ENCODE measurements at regions not wholly inside any gene's neighbourhood (a gene's known extent, or its start where the extent isn't known, plus 50 kb on each side); places are given as distances from the start of the nearest gene placed in this dataset.

GRCh38 chr11:15485432-15485831 lies 370.7 kb downstream of the INSC start:
- POLR2A ChIA-PET, result no interaction called here
- in situ Hi-C loops (cut with HindIII; ENCODE audit: extremely low pct_ligation_motif_present, low pct_unique_long_range_greater_than_20kb), result no loop called here
- Histone ChIP-seq H3K9ac (ENCODE audit: insufficient read depth, low read depth, low read length) (no peak overlapping the region), H3K36me3 (replicated peaks in 1 of 2; ENCODE audit: control insufficient read depth in 1 of 2, insufficient read depth in 2 of 2, low read length in 2 of 2) (no peaks in the 10 kb centered on the region), H3K4me3 (replicated peaks in 1 of 3; ENCODE audit: insufficient read depth in 1 of 3, low read depth in 2 of 3, low read length in 3 of 3) (no peak overlapping the region), H3K27ac (ENCODE audit: extremely low read length, insufficient read depth, low read length) (no peak overlapping the region), H3K9me3 (ENCODE audit: low read length) (no peaks in the 10 kb centered on the region), H3K79me2 (ENCODE audit: insufficient read depth, low read length) (no peaks in the 10 kb centered on the region), H4K20me1 (ENCODE audit: insufficient read depth, low read length) (no peaks in the 10 kb centered on the region), H3K4me2 (ENCODE audit: low read depth, low read length) (no peak overlapping the region), H3K4me1 (ENCODE audit: insufficient read depth, low read length) (no peaks in the 10 kb centered on the region), H3K27me3 (ENCODE audit: control insufficient read depth in 1 of 2, insufficient read depth in 2 of 2, low read length in 2 of 2) (no peaks in the 10 kb centered on the region), H2AFZ (ENCODE audit: low read length) (no peak overlapping the region)
- intact Hi-C loops (cut with micrococcal nuclease; ENCODE audit: unreplicated experiment), result no loop called here
- CTCF ChIA-PET (ENCODE audit: low intra/inter-chr PET ratio, low total read pairs), result no interaction called here
- no peak for DNase-seq (ENCODE audit: low spot score)
- 0% methylated on average over 2 of the region's 2 CpGs for WGBS (ENCODE audit: low lambda C conversion rate)
- FAIRE-seq, result no peak
- TF ChIP-seq CREB1 (IDR thresholded peaks at IDR 0.05) (peak; percentile 95), CREB1 (CRISPR knock-in tag; IDR thresholded peaks at IDR 0.05) (no peak), ATF7 (IDR thresholded peaks at IDR 0.05) (peak; percentile 95), ATF7 (CRISPR knock-in tag; IDR thresholded peaks at IDR 0.05) (no peak), SETDB1 (CRISPR knock-in tag; IDR thresholded peaks at IDR 0.05; ENCODE audit: borderline replicate concordance) (no peak)
- BruUV-seq (replicated peaks), result no TSS peak
- ATAC-seq, result no peak

GRCh38 chr11:15489281-15489680 lies 374.6 kb downstream of the INSC start:
- FAIRE-seq (no peak), ATAC-seq (no peak), DNase-seq (ENCODE audit: low spot score) (no peak)
- Histone ChIP-seq H3K27me3 (ENCODE audit: control insufficient read depth in 1 of 2, insufficient read depth in 2 of 2, low read length in 2 of 2) (no peaks in the 10 kb centered on the region), H3K9ac (ENCODE audit: insufficient read depth, low read depth, low read length) (no peak overlapping the region), H3K27ac (ENCODE audit: extremely low read length, insufficient read depth, low read length) (no peak overlapping the region), H3K9me3 (ENCODE audit: low read length) (no peaks in the 10 kb centered on the region), H4K20me1 (ENCODE audit: insufficient read depth, low read length) (no peaks in the 10 kb centered on the region), H3K4me2 (ENCODE audit: low read depth, low read length) (no peak overlapping the region), H3K4me3 (replicated peaks in 1 of 3; ENCODE audit: insufficient read depth in 1 of 3, low read depth in 2 of 3, low read length in 3 of 3) (no peak overlapping the region), H3K79me2 (ENCODE audit: insufficient read depth, low read length) (no peaks in the 10 kb centered on the region), H3K36me3 (replicated peaks in 1 of 2; ENCODE audit: control insufficient read depth in 1 of 2, insufficient read depth in 2 of 2, low read length in 2 of 2) (no peaks in the 10 kb centered on the region), H2AFZ (ENCODE audit: low read length) (no peak overlapping the region), H3K4me1 (ENCODE audit: insufficient read depth, low read length) (no peaks in the 10 kb centered on the region)
- POLR2A ChIA-PET, result no interaction called here
- in situ Hi-C loops (cut with HindIII; ENCODE audit: extremely low pct_ligation_motif_present, low pct_unique_long_range_greater_than_20kb), result no loop called here
- CTCF ChIA-PET (ENCODE audit: low intra/inter-chr PET ratio, low total read pairs), result no interaction called here
- intact Hi-C loops (cut with micrococcal nuclease; ENCODE audit: unreplicated experiment), result no loop called here
- no TSS peak for BruUV-seq (replicated peaks)
- no peak for TF ChIP-seq JUNB (CRISPR knock-in tag; IDR thresholded peaks at IDR 0.05; ENCODE audit: borderline replicate concordance)
- TF ChIP-seq, protein P1, sequence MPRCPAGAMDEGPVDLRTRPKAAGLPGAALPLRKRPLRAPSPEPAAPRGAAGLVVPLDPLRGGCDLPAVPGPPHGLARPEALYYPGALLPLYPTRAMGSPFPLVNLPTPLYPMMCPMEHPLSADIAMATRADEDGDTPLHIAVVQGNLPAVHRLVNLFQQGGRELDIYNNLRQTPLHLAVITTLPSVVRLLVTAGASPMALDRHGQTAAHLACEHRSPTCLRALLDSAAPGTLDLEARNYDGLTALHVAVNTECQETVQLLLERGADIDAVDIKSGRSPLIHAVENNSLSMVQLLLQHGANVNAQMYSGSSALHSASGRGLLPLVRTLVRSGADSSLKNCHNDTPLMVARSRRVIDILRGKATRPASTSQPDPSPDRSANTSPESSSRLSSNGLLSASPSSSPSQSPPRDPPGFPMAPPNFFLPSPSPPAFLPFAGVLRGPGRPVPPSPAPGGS (CRISPR knock-in tag; IDR thresholded peaks at IDR 0.05), result no peak
- TF ChIP-seq ADNP (CRISPR knock-in tag; IDR thresholded peaks at IDR 0.05), result no peak
- TF ChIP-seq ZNF766 (CRISPR knock-in tag; IDR thresholded peaks at IDR 0.05; ENCODE audit: borderline replicate concordance), result no peak
- TF ChIP-seq ZNF33A (CRISPR knock-in tag; IDR thresholded peaks at IDR 0.05; ENCODE audit: borderline replicate concordance), result no peak
- no peak for TF ChIP-seq HOXA3 (CRISPR knock-in tag; IDR thresholded peaks at IDR 0.05)
- TF ChIP-seq KLF15 (CRISPR knock-in tag; IDR thresholded peaks at IDR 0.05; ENCODE audit: borderline replicate concordance), result no peak
- TF ChIP-seq ZNF280D (CRISPR knock-in tag; IDR thresholded peaks at IDR 0.05), result no peak
- no peak for TF ChIP-seq FOSL1 (CRISPR knock-in tag; IDR thresholded peaks at IDR 0.05; ENCODE audit: borderline replicate concordance)
- TF ChIP-seq ZNF678 (CRISPR knock-in tag; IDR thresholded peaks at IDR 0.05), result no peak
- TF ChIP-seq, protein P2, sequence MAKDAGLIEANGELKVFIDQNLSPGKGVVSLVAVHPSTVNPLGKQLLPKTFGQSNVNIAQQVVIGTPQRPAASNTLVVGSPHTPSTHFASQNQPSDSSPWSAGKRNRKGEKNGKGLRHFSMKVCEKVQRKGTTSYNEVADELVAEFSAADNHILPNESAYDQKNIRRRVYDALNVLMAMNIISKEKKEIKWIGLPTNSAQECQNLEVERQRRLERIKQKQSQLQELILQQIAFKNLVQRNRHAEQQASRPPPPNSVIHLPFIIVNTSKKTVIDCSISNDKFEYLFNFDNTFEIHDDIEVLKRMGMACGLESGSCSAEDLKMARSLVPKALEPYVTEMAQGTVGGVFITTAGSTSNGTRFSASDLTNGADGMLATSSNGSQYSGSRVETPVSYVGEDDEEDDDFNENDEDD (CRISPR knock-in tag; IDR thresholded peaks at IDR 0.05; ENCODE audit: borderline replicate concordance), result no peak
- TF ChIP-seq ZNF572 (CRISPR knock-in tag; IDR thresholded peaks at IDR 0.05), result no peak
